Ectodermal cell (in vitro differentiated cells): ENCODE measurements at regions not wholly inside any gene's neighbourhood (a gene's known extent, or its start where the extent isn't known, plus 50 kb on each side); places are given as distances from the start of the nearest gene placed in this dataset.
"Not testable (repeated sequence)": the region's sequence is repeated elsewhere in the genome, so short reads cannot be mapped to it uniquely, and the experiment has no call there.

ENCODE experiments used
- H3K27ac ChIP-seq: 2 replicates; pipeline ENCODE4 v1.7.0; 2013; ENCODE audit warnings: mild to moderate bottlenecking, low read depth, low read length; ENCODE audit not compliant: insufficient read depth, poor library complexity, severe bottlenecking
- H3K27me3 ChIP-seq: 2 replicates; pipeline ENCODE4 v1.7.0; 2013; ENCODE audit warnings: mild to moderate bottlenecking, low read length; ENCODE audit not compliant: insufficient read depth, control insufficient read depth, poor library complexity, severe bottlenecking
- H3K36me3 ChIP-seq: one replicate; pipeline ENCODE4 v1.7.0; 2013; ENCODE audit warnings: low read length; ENCODE audit not compliant: control insufficient read depth, insufficient read depth
- H3K4me1 ChIP-seq: one replicate; pipeline ENCODE4 v1.7.0; 2013; ENCODE audit warnings: low read length; ENCODE audit not compliant: control insufficient read depth, insufficient read depth
- H3K4me3 ChIP-seq: 2 replicates; pipeline ENCODE4 v1.7.0; 2013; ENCODE audit warnings: low read depth, low read length, control low read depth; ENCODE audit not compliant: insufficient read depth
- H3K9me3 ChIP-seq: 2 replicates; pipeline ENCODE4 v1.7.0; 2013; ENCODE audit warnings: mild to moderate bottlenecking, low read length, moderate library complexity; ENCODE audit not compliant: control insufficient read depth
- WGBS, 2 experiments: methylation state at CpG; one replicate each; pipeline ENCODE4 v1.1.7; 2013; ENCODE audit warnings: missing lambda C conversion rate in 2 of 2; 5-methylcytosine and 5-hydroxymethylcytosine counted together

- not testable (repeated sequence) for H3K9me3 ChIP-seq, H3K36me3 ChIP-seq, H3K4me1 ChIP-seq, H3K27me3 ChIP-seq, H3K4me3 ChIP-seq, H3K27ac ChIP-seq
- WGBS, 2 experiments: 92 to 98% methylated on average over 3 to 4 of the region's 4 CpGs
These were observed 411.1 kb downstream of the RPS24 start for GRCh38 chr10:78444741-78445140.

DNA sequence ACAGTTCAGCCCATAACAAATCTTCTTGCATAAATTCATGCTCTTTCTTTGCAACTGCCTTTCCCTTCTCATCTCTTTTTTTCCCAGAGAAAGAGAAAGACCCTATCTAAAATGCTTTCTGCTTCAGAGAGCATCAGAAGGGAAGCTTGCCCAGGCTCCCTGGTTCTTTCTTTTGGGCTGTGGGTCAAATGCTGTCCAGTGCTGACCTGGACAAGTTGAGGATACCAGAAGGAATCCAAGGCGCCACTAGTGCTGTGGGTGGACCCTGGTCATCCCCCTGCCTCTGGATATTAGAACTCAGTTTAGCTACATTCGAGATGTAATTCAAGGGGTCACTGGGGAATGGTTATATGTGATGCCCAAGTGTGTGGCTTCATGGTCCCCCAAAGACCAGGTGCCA is 411.6 kb downstream of the RPS24 start:
- Histone ChIP-seq H3K27me3 (no peaks in the 10 kb centered on the region), H3K36me3 (no peaks in the 10 kb centered on the region)
- WGBS, 2 experiments: 94 to 96% methylated on average over 2 of the region's 2 CpGs

GRCh38 chr10:78448470-78448869 is 414.8 kb downstream of the RPS24 start:
- WGBS, 2 experiments: 84 to 88% methylated on average over 4 of the region's 4 CpGs
- Histone ChIP-seq H3K4me1 (peaks cover 11% of the 10 kb centered on the region), H3K4me3 (no peak overlapping the region), H3K27ac (no peak overlapping the region), H3K9me3 (no peaks in the 10 kb centered on the region), H3K27me3 (no peaks in the 10 kb centered on the region), H3K36me3 (no peaks in the 10 kb centered on the region)

More for the DNA sequence above, 411.6 kb downstream of the RPS24 start:
- Histone ChIP-seq H3K4me1 (no peaks in the 10 kb centered on the region), H3K9me3 (no peaks in the 10 kb centered on the region), H3K27ac (no peak overlapping the region), H3K4me3 (no peak overlapping the region)

DNA sequence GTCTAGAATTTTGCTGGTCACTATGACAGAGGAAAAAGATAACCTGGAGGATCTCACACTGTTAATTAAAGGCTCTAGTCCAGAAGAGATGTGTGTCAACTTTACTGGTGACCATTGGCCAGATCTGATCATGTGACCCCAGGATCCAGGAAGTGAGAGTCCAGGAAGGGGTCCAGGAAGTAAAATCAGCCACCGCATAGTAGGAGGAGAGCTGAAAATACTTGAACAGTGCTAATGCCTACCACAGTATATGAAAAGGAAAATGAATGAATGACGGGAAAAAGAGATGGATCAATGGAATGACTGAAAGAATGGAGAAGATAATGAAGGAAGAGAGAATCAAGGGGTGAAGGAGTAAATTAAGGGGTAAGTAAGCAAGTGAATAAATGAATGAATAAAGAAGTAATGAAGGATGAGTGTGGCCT is 415.3 kb downstream of the RPS24 start:
- Histone ChIP-seq H3K27me3 (no peaks in the 10 kb centered on the region), H3K4me1 (peaks cover 11% of the 10 kb centered on the region), H3K27ac (no peak overlapping the region), H3K9me3 (no peaks in the 10 kb centered on the region), H3K4me3 (no peak overlapping the region), H3K36me3 (no peaks in the 10 kb centered on the region)
- 96 to 97% methylated on average over 2 of the region's 2 CpGs for WGBS, 2 experiments

DNA sequence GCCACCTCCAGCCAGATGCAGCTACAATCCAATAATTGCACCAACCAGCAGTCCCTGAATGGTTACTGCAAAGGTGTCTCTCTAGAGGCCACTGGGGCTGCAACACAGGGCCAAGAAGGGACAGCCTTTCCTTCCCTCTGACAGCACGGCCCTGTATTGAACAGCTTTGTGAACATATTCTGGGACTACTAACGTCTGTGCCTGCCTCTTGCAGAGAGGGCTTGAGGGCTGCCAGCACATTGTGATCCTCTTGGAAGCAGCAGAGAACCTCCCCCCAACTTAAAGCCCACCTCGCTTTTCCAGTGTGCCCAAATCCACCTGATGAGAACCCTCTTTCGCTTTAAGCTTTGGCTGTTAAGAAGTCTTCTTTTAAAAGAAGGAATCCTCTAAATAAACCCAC is 415.9 kb downstream of the RPS24 start:
- H3K4me1 ChIP-seq: peaks cover 11% of the 10 kb centered on the region
- 87 to 89% methylated on average over 4 of the region's 4 CpGs for WGBS, 2 experiments

DNA sequence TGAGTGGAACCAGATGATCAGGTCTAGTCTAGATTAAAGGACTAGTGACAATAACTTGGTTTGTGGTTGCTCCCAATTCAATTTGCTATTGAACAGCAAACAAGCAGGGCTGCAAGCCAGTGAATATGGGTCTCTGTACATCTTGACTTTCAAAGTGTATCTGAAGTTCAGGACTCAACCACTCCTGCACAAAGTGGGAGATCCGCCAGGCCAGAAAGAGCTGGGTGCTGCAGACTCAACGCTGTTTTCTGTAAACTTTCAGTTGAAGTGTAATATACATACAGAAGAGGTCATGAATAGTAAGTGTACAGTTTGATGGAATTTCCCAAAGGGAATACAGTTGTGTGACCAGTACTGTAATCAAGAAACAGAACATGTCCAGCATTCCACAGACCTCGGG is 416.6 kb downstream of the RPS24 start:
- H3K4me1 ChIP-seq: peaks cover 11% of the 10 kb centered on the region
- H3K36me3 ChIP-seq: no peaks in the 10 kb centered on the region
- no peaks in the 10 kb centered on the region for H3K9me3 ChIP-seq
- no peaks in the 10 kb centered on the region for H3K27me3 ChIP-seq
- WGBS, 2 experiments: 94 to 97% methylated on average over 3 of the region's 3 CpGs
- no peak overlapping the region for H3K4me3 ChIP-seq
- no peak overlapping the region for H3K27ac ChIP-seq

More for the DNA sequence above, 415.9 kb downstream of the RPS24 start:
- Histone ChIP-seq H3K9me3 (no peaks in the 10 kb centered on the region), H3K27ac (no peak overlapping the region), H3K36me3 (no peaks in the 10 kb centered on the region), H3K27me3 (no peaks in the 10 kb centered on the region), H3K4me3 (no peak overlapping the region)

- Histone ChIP-seq H3K9me3 (no peaks in the 10 kb centered on the region), H3K27me3 (no peaks in the 10 kb centered on the region), H3K27ac (no peak overlapping the region), H3K4me1 (peaks cover 11% of the 10 kb centered on the region), H3K4me3 (no peak overlapping the region), H3K36me3 (no peaks in the 10 kb centered on the region)
- WGBS, 2 experiments: 85 to 88% methylated on average over 6 of the region's 6 CpGs
These were observed 417.3 kb downstream of the RPS24 start for GRCh38 chr10:78450807-78451485.

GRCh38 chr10:78451592-78451991 is 417.9 kb downstream of the RPS24 start:
- Histone ChIP-seq H3K36me3 (no peaks in the 10 kb centered on the region), H3K4me3 (no peak overlapping the region), H3K4me1 (peaks cover 11% of the 10 kb centered on the region), H3K9me3 (no peaks in the 10 kb centered on the region), H3K27me3 (no peaks in the 10 kb centered on the region), H3K27ac (no peak overlapping the region)
- 60 to 72% methylated on average over 10 of the region's 10 CpGs for WGBS, 2 experiments

GRCh38 chr10:78454123-78454645 is 420.5 kb downstream of the RPS24 start:
- H3K9me3 ChIP-seq: no peaks in the 10 kb centered on the region
- no peak overlapping the region for H3K27ac ChIP-seq
- H3K36me3 ChIP-seq: no peaks in the 10 kb centered on the region
- H3K4me1 ChIP-seq: peaks cover 11% of the 10 kb centered on the region
- H3K27me3 ChIP-seq: no peaks in the 10 kb centered on the region
- no peak overlapping the region for H3K4me3 ChIP-seq
- 91 to 95% methylated on average over 7 of the region's 7 CpGs for WGBS, 2 experiments

GRCh38 chr10:78455236-78455635 is 421.6 kb downstream of the RPS24 start:
- Histone ChIP-seq H3K27ac (no peak overlapping the region), H3K27me3 (no peaks in the 10 kb centered on the region), H3K4me3 (no peak overlapping the region), H3K36me3 (no peaks in the 10 kb centered on the region), H3K4me1 (peaks cover 11% of the 10 kb centered on the region), H3K9me3 (no peaks in the 10 kb centered on the region)
- 91 to 95% methylated on average over 8 of the region's 8 CpGs for WGBS, 2 experiments
